Fibroblast of lung (primary cell): ENCODE measurements at regions not wholly inside any gene's neighbourhood (a gene's known extent, or its start where the extent isn't known, plus 50 kb on each side); places are given as distances from the start of the nearest gene placed in this dataset.

ENCODE experiments used
- EZH2 ChIP-seq: IDR thresholded peaks from 2 replicates; pipeline ENCODE4 v1.5.1; 2012; ENCODE audit warnings: low read length, control low read depth, mild to moderate bottlenecking; ENCODE audit errors: missing control alignments
- TF ChIP-seq, protein P1 (sequence below), 2 donors: IDR thresholded peaks in 1 of 2; conservative IDR thresholded peaks in 1 of 2; 1 replicate in 1 of 2; 2 replicates in 1 of 2; pipeline ENCODE4 v1.5.1; 2011 to 2012; ENCODE audit warnings: low read length in 2 of 2, control low read depth in 1 of 2, inconsistent platforms in 1 of 2, low read depth in 1 of 2, mild to moderate bottlenecking in 1 of 2

- TF ChIP-seq, protein P1, sequence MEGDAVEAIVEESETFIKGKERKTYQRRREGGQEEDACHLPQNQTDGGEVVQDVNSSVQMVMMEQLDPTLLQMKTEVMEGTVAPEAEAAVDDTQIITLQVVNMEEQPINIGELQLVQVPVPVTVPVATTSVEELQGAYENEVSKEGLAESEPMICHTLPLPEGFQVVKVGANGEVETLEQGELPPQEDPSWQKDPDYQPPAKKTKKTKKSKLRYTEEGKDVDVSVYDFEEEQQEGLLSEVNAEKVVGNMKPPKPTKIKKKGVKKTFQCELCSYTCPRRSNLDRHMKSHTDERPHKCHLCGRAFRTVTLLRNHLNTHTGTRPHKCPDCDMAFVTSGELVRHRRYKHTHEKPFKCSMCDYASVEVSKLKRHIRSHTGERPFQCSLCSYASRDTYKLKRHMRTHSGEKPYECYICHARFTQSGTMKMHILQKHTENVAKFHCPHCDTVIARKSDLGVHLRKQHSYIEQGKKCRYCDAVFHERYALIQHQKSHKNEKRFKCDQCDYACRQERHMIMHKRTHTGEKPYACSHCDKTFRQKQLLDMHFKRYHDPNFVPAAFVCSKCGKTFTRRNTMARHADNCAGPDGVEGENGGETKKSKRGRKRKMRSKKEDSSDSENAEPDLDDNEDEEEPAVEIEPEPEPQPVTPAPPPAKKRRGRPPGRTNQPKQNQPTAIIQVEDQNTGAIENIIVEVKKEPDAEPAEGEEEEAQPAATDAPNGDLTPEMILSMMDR (conservative IDR thresholded peaks at IDR 0.05 in 1 of 2, IDR thresholded peaks at IDR 0.05 in 1 of 2; ENCODE audit: low read depth in 1 of 2, low read length in 2 of 2) = no peak
- no peak for TF ChIP-seq EZH2
Measured at GRCh38 chr4:79016878-79017277, 77.6 kb upstream of the PAQR3 start.
